HEK293 (cell line): ENCODE measurements at regions not wholly inside any gene's neighbourhood (a gene's known extent, or its start where the extent isn't known, plus 50 kb on each side); places are given as distances from the start of the nearest gene placed in this dataset.

Experiments used
- CTCF ChIA-PET: fragments of 350-600 bp; formaldehyde crosslinking; extraction: SDS; loops from one replicate; lab custom pipeline; 2021; ENCODE audit warnings: antibody characterized with exemption; lab: Yijun Ruan, JAX
- POLR2A ChIA-PET: fragments of 300-600 bp; formaldehyde crosslinking; extraction: SDS; loops from one replicate; lab custom pipeline; 2020; ENCODE audit warnings: antibody characterized with exemption, inconsistent platforms; lab: Yijun Ruan, JAX
- H3K27ac ChIP-seq: fragments of 200-500 bp; sonication (Bioruptor generic); 2 replicates; pipeline ENCODE4 v1.5.1; 2014; ENCODE audit warnings: low read depth, low read length, control low read depth, inconsistent platforms; ENCODE audit errors: extremely low read depth
- H3K36me3 ChIP-seq, 2 experiments: fragments of 200-500 bp in 1 of 2; sonication (Bioruptor generic) in 1 of 2; 1 replicate in 1 of 2; 2 replicates in 1 of 2; pipeline ENCODE4 v1.5.1; 2014 to 2017; ENCODE audit warnings: inconsistent platforms in 2 of 2, low read length in 2 of 2; ENCODE audit not compliant: control insufficient read depth in 2 of 2, insufficient read depth in 1 of 2
- H3K4me1 ChIP-seq: fragments of 200-500 bp; sonication (Bioruptor generic); 2 replicates; pipeline ENCODE4 v1.5.1; 2014; ENCODE audit warnings: mild to moderate bottlenecking, low read length, inconsistent platforms; ENCODE audit not compliant: control insufficient read depth, insufficient read depth
- H3K4me3 ChIP-seq: 2 replicates; pipeline ENCODE4 v1.5.1; 2011; ENCODE audit warnings: low read depth, mild to moderate bottlenecking, control low read depth, low read length, moderate library complexity
- H3K9me3 ChIP-seq: fragments of 200-500 bp; sonication (Bioruptor generic); 2 replicates; pipeline ENCODE4 v1.5.1; 2014; ENCODE audit warnings: low read depth, low read length, inconsistent platforms; ENCODE audit not compliant: control insufficient read depth, insufficient read depth
- AEBP2 ChIP-seq: fragments of 450-650 bp; formaldehyde crosslinking; IDR thresholded peaks from 2 replicates; pipeline ENCODE4 v1.5.1; 2016; ENCODE audit warnings: missing biosample characterization, missing genetic modification characterization, borderline replicate concordance
- BCL11A ChIP-seq: fragments of 450-650 bp; formaldehyde crosslinking; IDR thresholded peaks from 2 replicates; pipeline ENCODE4 v1.5.1; 2016; ENCODE audit warnings: low read depth, missing biosample characterization, missing genetic modification characterization
- IKZF3 ChIP-seq: fragments of 450-650 bp; IDR thresholded peaks from 2 replicates; pipeline ENCODE4 v1.5.0; 2018; ENCODE audit warnings: missing biosample characterization, mild to moderate bottlenecking, missing genetic modification characterization, moderate library complexity
- KLF8 ChIP-seq: fragments of 450-650 bp; formaldehyde crosslinking; IDR thresholded peaks from 2 replicates; pipeline ENCODE4 v1.5.1; 2016; ENCODE audit warnings: missing biosample characterization, missing genetic modification characterization
- ZBTB6 ChIP-seq: fragments of 450-650 bp; formaldehyde crosslinking; IDR thresholded peaks from 2 replicates; pipeline ENCODE4 v1.5.1; 2017; ENCODE audit warnings: missing biosample characterization, missing genetic modification characterization
- ZFP3 ChIP-seq: fragments of 450-650 bp; formaldehyde crosslinking; IDR thresholded peaks from 2 replicates; pipeline ENCODE4 v1.5.1; 2016; ENCODE audit warnings: low read depth, missing biosample characterization, missing genetic modification characterization
- ZNF132 ChIP-seq: fragments of 450-650 bp; formaldehyde crosslinking; IDR thresholded peaks from 2 replicates; pipeline ENCODE4 v1.5.1; 2017; ENCODE audit warnings: missing biosample characterization, missing genetic modification characterization, borderline replicate concordance
- ZNF174 ChIP-seq: fragments of 450-650 bp; formaldehyde crosslinking; IDR thresholded peaks from 2 replicates; pipeline ENCODE4 v1.5.0; 2017; ENCODE audit warnings: missing biosample characterization, mild to moderate bottlenecking, missing genetic modification characterization
- ZNF202 ChIP-seq: fragments of 450-650 bp; formaldehyde crosslinking; IDR thresholded peaks from 2 replicates; pipeline ENCODE4 v1.5.1; 2016; ENCODE audit warnings: missing biosample characterization, missing genetic modification characterization, borderline replicate concordance
- ZNF214 ChIP-seq: fragments of 450-650 bp; formaldehyde crosslinking; IDR thresholded peaks from 2 replicates; pipeline ENCODE4 v1.5.1; 2017; ENCODE audit warnings: missing biosample characterization, mild to moderate bottlenecking, missing genetic modification characterization, borderline replicate concordance
- ZNF24 ChIP-seq: fragments of 450-650 bp; formaldehyde crosslinking; IDR thresholded peaks from 2 replicates; pipeline ENCODE4 v1.5.1; 2016; ENCODE audit warnings: missing biosample characterization, missing genetic modification characterization
- ZNF266 ChIP-seq: fragments of 450-650 bp; formaldehyde crosslinking; IDR thresholded peaks from 2 replicates; pipeline ENCODE4 v1.5.1; 2016; ENCODE audit warnings: missing biosample characterization, missing genetic modification characterization, low read depth
- ZNF37A ChIP-seq: fragments of 450-650 bp; IDR thresholded peaks from 2 replicates; pipeline ENCODE4 v1.5.1; 2018; ENCODE audit warnings: missing biosample characterization, missing genetic modification characterization
- ZNF488 ChIP-seq: fragments of 450-650 bp; formaldehyde crosslinking; IDR thresholded peaks from 2 replicates; pipeline ENCODE4 v1.5.1; 2016; ENCODE audit warnings: missing biosample characterization, missing genetic modification characterization
- ZNF654 ChIP-seq: fragments of 450-650 bp; formaldehyde crosslinking; IDR thresholded peaks from 2 replicates; pipeline ENCODE4 v1.5.1; 2016; ENCODE audit warnings: low read depth, missing biosample characterization, missing genetic modification characterization
- ZNF692 ChIP-seq: fragments of 450-650 bp; formaldehyde crosslinking; IDR thresholded peaks from 2 replicates; pipeline ENCODE4 v1.5.1; 2016; ENCODE audit warnings: missing biosample characterization, missing genetic modification characterization
- ZNF785 ChIP-seq: fragments of 450-650 bp; formaldehyde crosslinking; IDR thresholded peaks from 2 replicates; pipeline ENCODE4 v1.5.1; 2016; ENCODE audit warnings: missing biosample characterization, missing genetic modification characterization
- ZSCAN23 ChIP-seq: fragments of 450-650 bp; formaldehyde crosslinking; IDR thresholded peaks from 2 replicates; pipeline ENCODE4 v1.5.1; 2016; ENCODE audit warnings: missing biosample characterization, missing genetic modification characterization
- ZSCAN4 ChIP-seq: fragments of 450-650 bp; formaldehyde crosslinking; IDR thresholded peaks from 2 replicates; pipeline ENCODE4 v1.5.1; 2017; ENCODE audit warnings: missing biosample characterization, missing genetic modification characterization

GRCh38 chr1:193368302-193368701, 181.9 kb upstream of the B3GALT2 start (continued):
- TF ChIP-seq ZNF692 (tag by site-specific recombination) (no peak), AEBP2 (tag by site-specific recombination) (no peak), ZNF785 (no peak), ZNF654 (no peak), ZSCAN4 (tag by site-specific recombination) (no peak), KLF8 (tag by site-specific recombination) (no peak), ZNF488 (tag by site-specific recombination) (no peak), ZBTB6 (no peak)

GRCh38 chr1:193367863-193368262, 181.4 kb upstream of the B3GALT2 start:
- CTCF ChIA-PET, result no interaction called here
- H3K4me3 ChIP-seq, result no peak overlapping the region

GRCh38 chr1:193366764-193367507, 180.5 kb upstream of the B3GALT2 start:
- no peak overlapping the region for H3K27ac ChIP-seq
- CTCF ChIA-PET, result no interaction called here
- no peak overlapping the region for H3K4me3 ChIP-seq
- POLR2A ChIA-PET, result no interaction called here
- no peak for TF ChIP-seq ZNF202 (tag by site-specific recombination)
- TF ChIP-seq ZNF174 (tag by site-specific recombination), result no peak
- TF ChIP-seq BCL11A (tag by site-specific recombination), result no peak
- TF ChIP-seq IKZF3 (tag by site-specific recombination), result no peak
- TF ChIP-seq, all 188 proteins: peak for 0
- no peaks in the 10 kb centered on the region for H3K36me3 ChIP-seq
- H3K9me3 ChIP-seq, result no peaks in the 10 kb centered on the region
- no peaks in the 10 kb centered on the region for H3K4me1 ChIP-seq

More at GRCh38 chr1:193367863-193368262, 181.4 kb upstream of the B3GALT2 start:
- Histone ChIP-seq H3K9me3 (no peaks in the 10 kb centered on the region), H3K4me1 (no peaks in the 10 kb centered on the region), H3K36me3 (no peaks in the 10 kb centered on the region), H3K27ac (no peak overlapping the region)
- POLR2A ChIA-PET, result no interaction called here
- TF ChIP-seq ZNF202 (tag by site-specific recombination), result no peak
- TF ChIP-seq ZNF132 (tag by site-specific recombination), result no peak
- no peak for TF ChIP-seq ZNF266 (tag by site-specific recombination)
- no peak for TF ChIP-seq ZNF37A
- no peak for TF ChIP-seq ZNF24 (tag by site-specific recombination)
- TF ChIP-seq ZSCAN23 (tag by site-specific recombination), result no peak
- TF ChIP-seq ZFP3 (tag by site-specific recombination), result no peak
- no peak for TF ChIP-seq ZNF214 (tag by site-specific recombination)
